Pancreas (tissue), 10 donors: ENCODE measurements at regions not wholly inside any gene's neighbourhood (a gene's known extent, or its start where the extent isn't known, plus 50 kb on each side); places are given as distances from the start of the nearest gene placed in this dataset.
A peak's percentile ranks its signal among the peaks of the same experiment; 100 is the strongest.

Experiments
- ATAC-seq, 4 donors: fragments of 200-7000 bp; cut with Tn5 transposase; one replicate each; pipeline versions ENCODE4 v1.8.0 to v1.9.1; 2020; ENCODE audit warnings: mild to moderate bottlenecking in 4 of 4, moderate library complexity in 4 of 4
- DNase-seq, 6 donors: peaks; one replicate each; pipeline ENCODE4 v3.0.0-alpha.2; 2020
- FAIRE-seq: peaks from 2 replicates; lab custom pipeline; 2012; peaks lifted over from hg19 to GRCh38; lab: Jason Lieb, UNC
- H3K27ac ChIP-seq, 4 donors: fragments of 200-600 bp; sonication (generic); 1 replicate in 3 of 4; 2 replicates in 1 of 4; pipeline versions ENCODE4 v1.5.0 to v1.8.0; 2020
- H3K27me3 ChIP-seq, 4 donors: fragments of 200-600 bp; one replicate each; pipeline ENCODE4 v1.8.0; 2021
- H3K36me3 ChIP-seq, 3 donors: fragments of 200-600 bp; sonication (generic) in 1 of 3; one replicate each; pipeline versions ENCODE4 v1.5.0 to v1.8.0; 2020 to 2021
- H3K4me1 ChIP-seq, 3 donors: fragments of 200-600 bp; one replicate each; pipeline ENCODE4 v1.8.0; 2021
- H3K4me3 ChIP-seq, 4 donors: fragments of 200-600 bp; sonication (generic) in 2 of 4; one replicate each; pipeline versions ENCODE4 v1.5.0 to v1.8.0; 2020 to 2021
- H3K9me3 ChIP-seq, 4 donors: fragments of 200-600 bp; one replicate each; pipeline ENCODE4 v1.8.0; 2021
- CTCF ChIP-seq, 4 donors: fragments of 200-600 bp; sonication (generic) in 3 of 4; IDR thresholded peaks; one replicate each; pipeline versions ENCODE4 v1.5.0 to v1.8.0; 2021; ENCODE audit warnings: antibody characterized with exemption in 4 of 4
- WGBS, 2 donors: extraction: QIAGEN DNeasy Blood & Tissue Kit; methylation state at CpG; one replicate each; pipeline ENCODE4 v1.1.7; 2013; 5-methylcytosine and 5-hydroxymethylcytosine counted together
- intact Hi-C, 3 donors: fragments of 100-400 bp; cut with DNase I; formaldehyde crosslinking; loops; one replicate each; pipeline versions ENCODE4 v1.11.1 to v1.14.2; 2022
- donor health status: healthy with polysubstance abuse.
- donor health status: DM: no; HTN: no; CAD: no; lungs with moderate emphysema.
- donor health status: DM: no; HTN: no; CAD: no.
- donor health status: control.
- donor health status: control.
- donor health status: Bipolar disorder and iron deficiency.
- donor health status: DM: yes; HTN: yes; CAD: no.
- donor health status: DM: no; HTN: no; CAD: no.
- donor health status: DM: no; HTN: no; CAD: no.
- donor health status: DM: yes; HTN: yes; CAD: no.

GRCh38 chr2:196291426-196291825 lies 120.0 kb upstream of the STK17B start:
- no peak for DNase-seq
- no peak for FAIRE-seq
- no peaks in the 10 kb centered on the region for H3K36me3 ChIP-seq
- intact Hi-C loops = no loop called here
- ATAC-seq = peak in 3 of 4 donors; percentile 32 to 56 (median 51)
- 42 to 52% methylated on average over 2 of the region's 2 CpGs for WGBS, 2 donors
- peaks cover 0 to 4% (median 4%) of the 10 kb centered on the region in 3 donors for H3K4me1 ChIP-seq
- H3K27ac ChIP-seq = peak overlapping the region in 3 of 4 donors; percentile 54 to 64 (median 64)
- H3K27me3 ChIP-seq = no peaks in the 10 kb centered on the region
- no peak overlapping the region for H3K4me3 ChIP-seq
- no peak for TF ChIP-seq CTCF (IDR thresholded peaks at IDR 0.05)
- H3K9me3 ChIP-seq = no peaks in the 10 kb centered on the region

GRCh38 chr2:196291873-196292800 lies 120.8 kb upstream of the STK17B start:
- 67 to 68% methylated on average over 16 of the region's 16 CpGs for WGBS, 2 donors
- Histone ChIP-seq H3K36me3 (no peaks in the 10 kb centered on the region), H3K27me3 (no peaks in the 10 kb centered on the region), H3K27ac (peak overlapping the region; percentile 22 to 64 (median 59)), H3K9me3 (no peaks in the 10 kb centered on the region), H3K4me3 (no peak overlapping the region), H3K4me1 (peaks cover 0 to 4% (median 4%) of the 10 kb centered on the region in 3 donors)
- intact Hi-C loops = no loop called here
- FAIRE-seq (no peak), ATAC-seq (peak; percentile 58 to 80 (median 69)), DNase-seq (no peak)
- no peak for TF ChIP-seq CTCF (IDR thresholded peaks at IDR 0.05)

- no peak overlapping the region for H3K4me3 ChIP-seq
- H3K9me3 ChIP-seq = no peaks in the 10 kb centered on the region
- no peaks in the 10 kb centered on the region for H3K36me3 ChIP-seq
- intact Hi-C loops = no loop called here
- H3K4me1 ChIP-seq = peaks cover 0 to 4% (median 4%) of the 10 kb centered on the region in 3 donors
- 30 to 41% methylated on average over 3 of the region's 3 CpGs for WGBS, 2 donors
- no peak for DNase-seq
- no peak for TF ChIP-seq CTCF (IDR thresholded peaks at IDR 0.05)
- ATAC-seq = peak in 2 of 4 donors; percentile 52 to 63
- no peak for FAIRE-seq
- H3K27ac ChIP-seq = no peak overlapping the region
- no peaks in the 10 kb centered on the region for H3K27me3 ChIP-seq
Measured at GRCh38 chr2:196293751-196294515, 122.6 kb upstream of the STK17B start.

- WGBS, 2 donors = 50 to 55% methylated on average over 1 of the region's 1 CpG
- H3K4me1 ChIP-seq = peaks cover 0 to 4% (median 4%) of the 10 kb centered on the region in 3 donors
- no peak overlapping the region for H3K4me3 ChIP-seq
- FAIRE-seq (no peak), DNase-seq (no peak), ATAC-seq (no peak)
- H3K36me3 ChIP-seq = no peaks in the 10 kb centered on the region
- H3K27me3 ChIP-seq = no peaks in the 10 kb centered on the region
- no peaks in the 10 kb centered on the region for H3K9me3 ChIP-seq
- no peak overlapping the region for H3K27ac ChIP-seq
- TF ChIP-seq CTCF (IDR thresholded peaks at IDR 0.05) = no peak
- intact Hi-C loops = no loop called here
Measured at GRCh38 chr2:196294516-196294909, 123.1 kb upstream of the STK17B start.
